MM.1S (cell line): ENCODE measurements at regions not wholly inside any gene's neighbourhood (a gene's known extent, or its start where the extent isn't known, plus 50 kb on each side); places are given as distances from the start of the nearest gene placed in this dataset.

Experiments used
- DNase-seq: peaks from one replicate; pipeline ENCODE4 v3.0.0-alpha.2; 2015
- H2AFZ ChIP-seq: fragments of 300-600 bp; sonication (generic); 2 replicates; pipeline ENCODE4 v1.6.0; 2016; ENCODE audit warnings: antibody characterized with exemption, low read length
- H3F3A ChIP-seq: fragments of 300-600 bp; sonication (generic); 2 replicates; pipeline ENCODE4 v1.6.1; 2016; ENCODE audit warnings: mild to moderate bottlenecking, antibody characterized with exemption, low read length, moderate library complexity, mixed read lengths; ENCODE audit not compliant: insufficient read depth
- H3K27ac ChIP-seq: fragments of 300-600 bp; sonication (generic); 2 replicates; pipeline ENCODE4 v1.5.1; 2016; ENCODE audit warnings: mild to moderate bottlenecking, low read length
- H3K27me3 ChIP-seq: fragments of 300-600 bp; sonication (generic); replicated peaks from 2 replicates; pipeline ENCODE4 v1.6.0; 2016; ENCODE audit warnings: low read length; ENCODE audit not compliant: insufficient read depth
- H3K36me3 ChIP-seq: fragments of 300-600 bp; sonication (generic); replicated peaks from 2 replicates; pipeline ENCODE4 v1.6.1; 2016; ENCODE audit warnings: mild to moderate bottlenecking, low read length, mixed read lengths; ENCODE audit not compliant: insufficient read depth
- H3K4me1 ChIP-seq: fragments of 300-600 bp; sonication (generic); 2 replicates; pipeline ENCODE4 v1.6.1; 2016; ENCODE audit warnings: low read length, mixed read lengths
- H3K4me2 ChIP-seq: fragments of 300-600 bp; sonication (generic); 2 replicates; pipeline ENCODE4 v1.6.0; 2016; ENCODE audit warnings: low read depth, low read length
- H3K4me3 ChIP-seq: fragments of 300-600 bp; sonication (generic); 2 replicates; pipeline ENCODE4 v1.5.1; 2016; ENCODE audit warnings: low read length, mixed read lengths
- H3K79me2 ChIP-seq: fragments of 300-600 bp; sonication (generic); 2 replicates; pipeline ENCODE4 v1.6.1; 2016; ENCODE audit warnings: mixed run types, low read length, mixed read lengths
- H3K9ac ChIP-seq: fragments of 300-600 bp; sonication (generic); 2 replicates; pipeline ENCODE4 v1.6.1; 2016; ENCODE audit warnings: low read length, mixed read lengths
- H3K9me2 ChIP-seq: fragments of 300-600 bp; sonication (generic); replicated peaks from 2 replicates; pipeline ENCODE4 v1.6.1; 2016; ENCODE audit warnings: mild to moderate bottlenecking, low read length, mixed read lengths; ENCODE audit not compliant: insufficient read depth
- H3K9me3 ChIP-seq: fragments of 300-600 bp; sonication (generic); replicated peaks from 2 replicates; pipeline ENCODE4 v1.6.1; 2016; ENCODE audit warnings: mild to moderate bottlenecking, low read length, mixed read lengths; ENCODE audit not compliant: insufficient read depth
- H4K20me1 ChIP-seq: fragments of 300-600 bp; sonication (generic); 2 replicates; pipeline ENCODE4 v1.6.1; 2016; ENCODE audit warnings: mild to moderate bottlenecking, low read length, moderate library complexity, mixed read lengths; ENCODE audit not compliant: insufficient read depth
- EZH2 ChIP-seq: fragments of 300-600 bp; sonication (generic); optimal IDR thresholded peaks from 2 replicates; pipeline ENCODE3; 2017; ENCODE audit warnings: low read depth, mild to moderate bottlenecking, antibody characterized with exemption, low read length, mixed read lengths
- EZH2phosphoT487 ChIP-seq: fragments of 300-600 bp; sonication (generic); IDR thresholded peaks from 2 replicates; pipeline ENCODE4 v1.6.1; 2018; ENCODE audit warnings: antibody characterized with exemption, low read length
- TF ChIP-seq, protein P1 (sequence below): fragments of 300-600 bp; sonication (generic); IDR thresholded peaks from 2 replicates; pipeline ENCODE4 v1.5.1; 2016; ENCODE audit warnings: antibody characterized with exemption, low read length, mixed read lengths

- H3K4me2 ChIP-seq = no peak overlapping the region
- no peaks in the 10 kb centered on the region for H3K9me3 ChIP-seq
- no peaks in the 10 kb centered on the region for H4K20me1 ChIP-seq
- H3K27me3 ChIP-seq = no peaks in the 10 kb centered on the region
- no peak overlapping the region for H3K9ac ChIP-seq
- no peaks in the 10 kb centered on the region for H3K79me2 ChIP-seq
- H3K36me3 ChIP-seq = no peaks in the 10 kb centered on the region
- no peak for DNase-seq
- no peak overlapping the region for H3K4me3 ChIP-seq
- H3K27ac ChIP-seq = no peak overlapping the region
- TF ChIP-seq EZH2phosphoT487 (no peak), EZH2 (no peak)
- TF ChIP-seq, protein P1, sequence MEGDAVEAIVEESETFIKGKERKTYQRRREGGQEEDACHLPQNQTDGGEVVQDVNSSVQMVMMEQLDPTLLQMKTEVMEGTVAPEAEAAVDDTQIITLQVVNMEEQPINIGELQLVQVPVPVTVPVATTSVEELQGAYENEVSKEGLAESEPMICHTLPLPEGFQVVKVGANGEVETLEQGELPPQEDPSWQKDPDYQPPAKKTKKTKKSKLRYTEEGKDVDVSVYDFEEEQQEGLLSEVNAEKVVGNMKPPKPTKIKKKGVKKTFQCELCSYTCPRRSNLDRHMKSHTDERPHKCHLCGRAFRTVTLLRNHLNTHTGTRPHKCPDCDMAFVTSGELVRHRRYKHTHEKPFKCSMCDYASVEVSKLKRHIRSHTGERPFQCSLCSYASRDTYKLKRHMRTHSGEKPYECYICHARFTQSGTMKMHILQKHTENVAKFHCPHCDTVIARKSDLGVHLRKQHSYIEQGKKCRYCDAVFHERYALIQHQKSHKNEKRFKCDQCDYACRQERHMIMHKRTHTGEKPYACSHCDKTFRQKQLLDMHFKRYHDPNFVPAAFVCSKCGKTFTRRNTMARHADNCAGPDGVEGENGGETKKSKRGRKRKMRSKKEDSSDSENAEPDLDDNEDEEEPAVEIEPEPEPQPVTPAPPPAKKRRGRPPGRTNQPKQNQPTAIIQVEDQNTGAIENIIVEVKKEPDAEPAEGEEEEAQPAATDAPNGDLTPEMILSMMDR = no peak
- no peak overlapping the region for H2AFZ ChIP-seq
- H3K4me1 ChIP-seq = no peaks in the 10 kb centered on the region
- H3F3A ChIP-seq = no peaks in the 10 kb centered on the region
- H3K9me2 ChIP-seq = no peaks in the 10 kb centered on the region
These were observed 527.0 kb downstream of the NEBL start for GRCh38 chr10:20369863-20370736.

DNA sequence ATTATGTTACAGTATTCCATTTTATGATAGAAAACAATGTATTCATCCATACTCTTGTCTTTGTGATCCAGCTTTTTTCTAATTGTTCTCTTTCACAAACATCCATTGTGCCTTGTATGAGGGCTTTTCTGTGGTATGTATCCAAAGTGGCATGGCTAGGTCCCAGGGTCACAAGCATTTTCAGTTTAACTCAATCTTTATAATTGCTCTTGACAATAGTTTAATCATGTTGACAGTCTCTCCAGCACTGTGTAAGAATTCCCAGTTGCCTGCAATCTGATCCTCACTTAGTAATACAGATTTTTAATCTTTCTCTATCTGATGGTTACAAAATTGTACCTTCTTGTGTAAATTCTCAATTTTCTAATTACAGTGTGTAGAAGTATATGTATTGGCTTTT, 533.4 kb downstream of the NEBL start:
- no peak overlapping the region for H3K4me2 ChIP-seq
- no peaks in the 10 kb centered on the region for H3F3A ChIP-seq
- H3K4me3 ChIP-seq = no peak overlapping the region
- no peaks in the 10 kb centered on the region for H3K9me3 ChIP-seq
- no peaks in the 10 kb centered on the region for H3K4me1 ChIP-seq
- H3K9ac ChIP-seq = no peak overlapping the region
- DNase-seq = no peak
- H2AFZ ChIP-seq = no peak overlapping the region
- H3K27ac ChIP-seq = no peak overlapping the region
- no peaks in the 10 kb centered on the region for H4K20me1 ChIP-seq
- H3K36me3 ChIP-seq = no peaks in the 10 kb centered on the region
- no peaks in the 10 kb centered on the region for H3K27me3 ChIP-seq
- TF ChIP-seq EZH2 = no peak
- TF ChIP-seq, protein P1 = no peak
- no peak for TF ChIP-seq EZH2phosphoT487
- H3K79me2 ChIP-seq = no peaks in the 10 kb centered on the region
- no peaks in the 10 kb centered on the region for H3K9me2 ChIP-seq

DNA sequence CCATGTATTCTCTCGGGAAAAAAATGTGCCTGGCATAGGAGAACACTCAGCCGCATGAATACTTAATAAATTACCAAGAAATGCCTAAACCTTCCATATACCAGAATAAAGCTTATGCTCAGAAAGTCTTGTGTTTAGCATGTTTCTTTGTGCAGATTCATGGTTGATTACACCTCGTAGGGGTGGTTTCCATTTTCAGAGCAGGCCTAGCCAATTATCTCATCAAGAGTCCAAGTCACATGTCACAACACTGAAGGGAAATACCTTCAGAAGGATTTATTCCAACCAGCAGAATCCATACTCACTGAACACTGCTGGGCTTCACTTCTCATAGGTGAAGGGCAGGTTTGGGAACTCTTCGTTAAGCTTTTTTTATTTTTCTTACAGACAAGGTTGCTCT, 539.7 kb downstream of the PLXDC2 start:
- no peak overlapping the region for H3K4me3 ChIP-seq
- H3K79me2 ChIP-seq = no peaks in the 10 kb centered on the region
- no peak overlapping the region for H2AFZ ChIP-seq
- H3K27ac ChIP-seq = no peak overlapping the region
- TF ChIP-seq, protein P1 = no peak
- TF ChIP-seq EZH2 = no peak
- no peak for TF ChIP-seq EZH2phosphoT487
- H3K27me3 ChIP-seq = no peaks in the 10 kb centered on the region
- H3F3A ChIP-seq = no peaks in the 10 kb centered on the region
- H3K9me2 ChIP-seq = no peaks in the 10 kb centered on the region
- no peak overlapping the region for H3K4me2 ChIP-seq
- H3K9me3 ChIP-seq = no peaks in the 10 kb centered on the region
- no peaks in the 10 kb centered on the region for H4K20me1 ChIP-seq
- DNase-seq = no peak
- H3K9ac ChIP-seq = no peak overlapping the region
- no peaks in the 10 kb centered on the region for H3K4me1 ChIP-seq
- no peaks in the 10 kb centered on the region for H3K36me3 ChIP-seq
